Epithelial cell of proximal tubule (primary cell): ENCODE measurements at regions not wholly inside any gene's neighbourhood (a gene's known extent, or its start where the extent isn't known, plus 50 kb on each side); places are given as distances from the start of the nearest gene placed in this dataset.

Experiments used
- DNase-seq: peaks from one replicate; pipeline ENCODE4 v3.0.0-alpha.2; 2011; ENCODE audit warnings: low read depth
- H3K4me3 ChIP-seq: 2 replicates; pipeline ENCODE4 v1.5.1; 2011; ENCODE audit warnings: low read depth, mild to moderate bottlenecking, low read length
- TF ChIP-seq, protein P1 (sequence below): conservative IDR thresholded peaks from 2 replicates; pipeline ENCODE4 v1.5.1; 2012; ENCODE audit warnings: low read depth, mild to moderate bottlenecking, low read length

DNA sequence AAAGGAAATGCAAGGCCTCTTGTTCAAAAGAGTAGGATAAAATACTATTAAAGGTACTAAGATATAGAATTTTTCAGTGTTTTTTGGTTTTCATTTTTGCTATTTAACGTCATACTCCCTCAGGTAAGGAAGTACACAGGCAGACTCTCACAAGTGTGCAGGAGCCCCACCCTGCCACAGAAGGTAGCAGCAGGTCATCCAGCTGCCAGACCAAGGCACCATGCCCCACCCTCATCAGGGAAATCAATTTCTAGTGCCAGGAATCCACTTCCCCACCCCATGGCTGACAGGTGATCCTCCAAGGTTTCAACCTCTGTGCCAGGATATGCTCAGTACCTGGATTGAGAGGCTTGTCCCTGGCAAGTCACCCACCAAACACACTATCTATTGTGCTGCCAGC is 712.9 kb downstream of the SORCS3 start:
- no peak for DNase-seq
- no peak overlapping the region for H3K4me3 ChIP-seq
- TF ChIP-seq, protein P1, sequence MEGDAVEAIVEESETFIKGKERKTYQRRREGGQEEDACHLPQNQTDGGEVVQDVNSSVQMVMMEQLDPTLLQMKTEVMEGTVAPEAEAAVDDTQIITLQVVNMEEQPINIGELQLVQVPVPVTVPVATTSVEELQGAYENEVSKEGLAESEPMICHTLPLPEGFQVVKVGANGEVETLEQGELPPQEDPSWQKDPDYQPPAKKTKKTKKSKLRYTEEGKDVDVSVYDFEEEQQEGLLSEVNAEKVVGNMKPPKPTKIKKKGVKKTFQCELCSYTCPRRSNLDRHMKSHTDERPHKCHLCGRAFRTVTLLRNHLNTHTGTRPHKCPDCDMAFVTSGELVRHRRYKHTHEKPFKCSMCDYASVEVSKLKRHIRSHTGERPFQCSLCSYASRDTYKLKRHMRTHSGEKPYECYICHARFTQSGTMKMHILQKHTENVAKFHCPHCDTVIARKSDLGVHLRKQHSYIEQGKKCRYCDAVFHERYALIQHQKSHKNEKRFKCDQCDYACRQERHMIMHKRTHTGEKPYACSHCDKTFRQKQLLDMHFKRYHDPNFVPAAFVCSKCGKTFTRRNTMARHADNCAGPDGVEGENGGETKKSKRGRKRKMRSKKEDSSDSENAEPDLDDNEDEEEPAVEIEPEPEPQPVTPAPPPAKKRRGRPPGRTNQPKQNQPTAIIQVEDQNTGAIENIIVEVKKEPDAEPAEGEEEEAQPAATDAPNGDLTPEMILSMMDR, result no peak

- TF ChIP-seq, protein P1, result no peak
- H3K4me3 ChIP-seq, result no peak overlapping the region
- DNase-seq, result no peak
These were observed 711.7 kb downstream of the SORCS3 start for GRCh38 chr10:105352827-105353226.

DNA sequence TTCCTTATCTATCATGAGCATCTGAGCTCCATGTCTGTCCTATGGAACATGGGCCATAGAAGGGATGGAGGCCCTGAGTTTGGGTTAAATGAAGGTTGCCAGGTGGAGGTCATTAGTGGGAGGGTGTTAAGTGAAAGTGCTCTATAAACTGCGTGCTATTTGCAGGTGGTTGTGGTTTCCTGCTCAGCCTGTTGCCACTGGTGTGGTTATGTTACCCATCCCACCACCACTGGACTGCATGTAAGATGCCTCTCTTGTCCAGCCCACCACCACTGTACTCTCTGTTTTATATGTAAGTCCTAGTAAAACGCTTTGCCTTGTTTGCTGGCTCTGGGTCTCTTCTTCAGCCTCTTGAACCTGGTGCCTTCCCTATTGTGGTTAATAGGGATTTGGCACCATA is 711.2 kb downstream of the SORCS3 start:
- TF ChIP-seq, protein P1, result no peak
- H3K4me3 ChIP-seq, result no peak overlapping the region
- DNase-seq, result no peak

- no peak for DNase-seq
- TF ChIP-seq, protein P1, result no peak
These were observed 710.1 kb downstream of the SORCS3 start for GRCh38 chr10:105351187-105351586.

DNA sequence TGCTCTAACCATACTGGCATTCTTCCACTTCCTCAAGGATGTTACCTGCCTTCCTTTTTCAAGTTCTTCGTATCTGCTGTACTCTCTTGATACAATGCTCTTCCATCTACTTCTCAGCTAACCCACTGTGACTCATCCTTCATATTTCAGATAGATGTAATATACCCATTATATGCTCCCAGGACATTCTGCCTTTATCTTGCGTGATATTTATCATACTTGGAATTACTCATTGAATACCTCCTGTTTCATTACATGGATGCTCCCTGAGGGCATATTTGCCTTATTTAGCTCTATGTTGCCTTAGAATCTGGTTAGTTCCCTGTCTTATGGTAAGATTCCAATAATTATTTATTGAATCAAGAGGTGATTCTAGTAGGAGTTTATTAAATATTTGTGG is 706.4 kb downstream of the SORCS3 start:
- H3K4me3 ChIP-seq, result no peak overlapping the region
- no peak for DNase-seq
- TF ChIP-seq, protein P1, result no peak

More at GRCh38 chr10:105351187-105351586, 710.1 kb downstream of the SORCS3 start:
- no peak overlapping the region for H3K4me3 ChIP-seq

GRCh38 chr10:105342606-105343005 is 701.5 kb downstream of the SORCS3 start:
- TF ChIP-seq, protein P1, result no peak
- no peak overlapping the region for H3K4me3 ChIP-seq
- DNase-seq, result no peak

- TF ChIP-seq, protein P1, result no peak
- no peak for DNase-seq
- no peak overlapping the region for H3K4me3 ChIP-seq
These were observed 698.6 kb downstream of the SORCS3 start for GRCh38 chr10:105339669-105340068.
